TTC549 (cell line): ENCODE measurements at regions not wholly inside any gene's neighbourhood (a gene's known extent, or its start where the extent isn't known, plus 50 kb on each side); places are given as distances from the start of the nearest gene placed in this dataset.

Source experiments
- FAIRE-seq: peaks from 2 replicates; lab custom pipeline; 2012; peaks lifted over from hg19 to GRCh38; lab: Jason Lieb, UNC

DNA sequence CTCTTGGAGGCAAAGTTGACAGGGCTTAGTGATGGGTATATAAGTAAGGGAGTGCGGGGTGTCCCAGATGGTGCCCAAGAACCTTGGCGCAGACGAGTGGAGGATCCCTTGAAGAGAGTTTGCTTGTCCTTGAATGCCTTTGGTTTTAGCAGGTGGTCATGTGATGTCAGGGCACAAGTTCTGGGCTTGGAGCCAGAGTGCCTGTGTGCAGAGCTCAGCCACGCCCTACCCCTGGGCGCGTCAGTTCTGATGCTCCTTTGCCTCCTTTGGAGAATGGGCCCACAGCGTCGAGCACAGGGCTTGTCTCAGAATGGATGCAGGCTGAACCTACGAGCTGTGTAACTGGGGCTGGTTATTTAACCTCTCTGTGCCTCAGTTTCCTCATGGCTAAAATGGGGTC lies 412.2 kb upstream of the EEF2KMT start:
- FAIRE-seq = no peak

DNA sequence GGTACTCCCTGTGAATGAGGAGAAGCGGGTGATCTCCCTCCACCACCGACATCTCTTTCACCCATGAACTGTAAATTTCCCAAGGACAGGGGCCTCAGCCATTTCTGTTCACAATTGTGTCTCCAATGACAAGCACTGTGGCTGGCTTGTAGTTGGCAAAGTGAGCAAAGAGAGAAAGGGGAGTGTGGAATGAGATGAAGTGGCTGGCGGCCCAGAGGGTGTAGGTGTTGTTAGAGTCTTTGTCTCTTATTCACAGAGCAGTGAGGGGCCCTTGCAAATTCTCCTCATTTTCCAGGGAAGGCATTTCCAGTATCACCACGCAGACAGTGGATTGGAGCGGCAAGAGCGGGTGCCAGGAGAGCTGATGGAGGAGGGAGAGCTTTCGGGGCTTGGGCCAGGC lies 411.7 kb upstream of the EEF2KMT start:
- FAIRE-seq = no peak

DNA sequence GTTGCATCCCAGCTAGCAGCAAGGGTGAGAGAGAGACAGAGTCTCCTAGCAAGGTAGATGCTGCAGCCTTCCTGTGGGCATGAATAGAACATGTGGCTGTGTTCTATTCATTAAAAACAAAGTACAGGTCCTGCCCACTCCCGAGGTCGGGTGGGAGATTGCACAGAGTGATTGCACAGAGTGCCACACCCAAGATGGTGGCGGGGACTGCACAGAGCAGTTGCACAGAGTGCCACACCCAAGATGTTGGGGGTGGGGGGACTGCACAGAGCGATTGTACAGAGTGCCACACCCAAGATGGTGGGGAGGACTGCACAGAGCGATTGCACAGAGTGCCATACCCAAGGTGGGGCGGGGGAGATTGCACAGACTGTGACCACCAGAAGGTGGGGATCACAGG lies 410.8 kb upstream of the EEF2KMT start:
- no peak for FAIRE-seq

DNA sequence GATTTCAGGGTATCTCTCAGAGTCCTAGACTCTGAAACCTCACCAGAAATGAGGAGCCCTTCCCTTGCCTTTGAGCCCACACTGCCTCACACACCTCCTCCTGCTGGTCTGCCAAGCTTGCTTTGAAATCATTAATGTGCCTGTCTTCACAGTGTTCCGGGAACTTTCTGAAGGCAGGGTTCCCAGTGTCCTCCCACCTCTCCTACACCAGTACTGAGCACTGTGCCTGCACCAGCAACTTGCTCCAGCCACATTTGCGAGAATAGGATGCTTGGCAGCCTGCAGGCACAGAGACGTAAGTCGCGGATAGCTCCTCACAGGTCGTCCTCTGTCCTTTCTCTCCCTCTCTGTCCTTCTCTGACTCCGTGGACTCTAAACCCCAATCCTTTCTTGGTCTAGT lies 408.4 kb upstream of the EEF2KMT start:
- FAIRE-seq = no peak

DNA sequence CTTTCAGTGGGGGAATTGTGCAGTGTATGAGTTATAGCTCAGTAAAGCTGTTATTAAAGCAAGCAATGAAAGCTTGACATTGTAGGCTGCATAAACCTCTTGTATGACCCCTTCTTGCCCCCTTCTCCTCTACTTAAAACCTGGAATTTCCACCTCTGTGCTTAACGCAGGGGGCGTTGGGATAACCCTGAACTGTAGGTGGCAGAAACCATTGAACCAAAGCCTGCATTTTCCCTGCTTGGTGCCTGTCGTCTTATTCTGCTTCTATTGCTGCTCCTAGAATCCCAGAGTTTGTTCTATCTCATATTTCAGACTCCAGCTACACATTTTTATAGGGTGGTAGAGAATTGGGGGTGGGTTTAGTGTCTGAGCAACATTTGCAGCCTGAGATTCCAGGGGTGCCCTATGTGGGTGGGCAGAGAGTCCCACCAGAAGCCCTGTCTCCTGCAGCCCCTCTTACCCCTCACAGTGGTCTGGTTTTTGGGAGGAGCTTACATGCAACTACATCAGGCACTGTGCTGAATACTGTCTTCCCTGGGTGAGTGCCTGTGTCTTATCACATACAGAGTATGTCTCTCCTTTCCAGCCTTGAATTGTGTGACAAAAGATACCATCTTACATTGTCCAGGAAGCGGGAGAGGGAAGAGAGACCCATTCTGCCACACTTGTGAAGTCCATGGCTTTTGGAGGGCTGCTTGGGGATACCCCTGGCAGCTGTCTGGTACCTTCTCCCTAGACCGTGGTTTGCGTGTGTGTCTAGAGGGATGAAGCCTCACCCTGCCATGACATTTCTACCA lies 407.7 kb upstream of the EEF2KMT start:
- FAIRE-seq = no peak

DNA sequence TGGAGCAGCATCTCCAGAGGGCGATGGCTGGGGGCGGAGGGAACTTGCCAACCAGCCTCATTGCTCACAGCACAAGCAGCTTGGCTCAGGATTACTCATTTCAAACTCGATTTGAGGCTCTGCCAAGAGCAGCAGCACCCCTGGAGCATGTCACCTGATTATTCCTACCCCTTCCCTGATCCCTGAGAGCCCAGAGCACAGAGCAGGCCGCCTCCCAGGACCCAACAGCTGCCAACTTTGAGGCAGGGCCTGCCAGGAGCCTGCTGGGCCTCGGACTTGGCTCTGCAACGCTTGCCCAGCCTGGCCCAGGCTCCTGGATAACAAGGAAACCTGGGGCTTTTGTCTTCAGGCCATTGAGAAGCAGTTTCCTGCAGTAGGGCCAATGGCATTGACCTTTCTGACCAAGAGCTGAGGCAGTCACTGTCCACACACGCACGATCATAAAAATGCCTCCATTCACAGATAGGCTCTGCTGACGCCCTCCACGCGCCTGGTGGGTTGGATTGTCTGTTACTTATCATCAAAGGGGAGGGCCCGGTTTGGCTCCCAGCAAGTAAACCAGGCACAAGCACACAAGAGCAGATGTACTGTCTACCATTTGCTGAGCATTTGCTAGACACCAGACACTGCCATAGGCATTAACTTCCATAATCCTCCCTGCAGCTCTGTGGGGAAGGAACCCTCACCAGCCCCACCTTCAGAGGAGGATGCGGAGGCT lies 406.6 kb upstream of the EEF2KMT start:
- no peak for FAIRE-seq

DNA sequence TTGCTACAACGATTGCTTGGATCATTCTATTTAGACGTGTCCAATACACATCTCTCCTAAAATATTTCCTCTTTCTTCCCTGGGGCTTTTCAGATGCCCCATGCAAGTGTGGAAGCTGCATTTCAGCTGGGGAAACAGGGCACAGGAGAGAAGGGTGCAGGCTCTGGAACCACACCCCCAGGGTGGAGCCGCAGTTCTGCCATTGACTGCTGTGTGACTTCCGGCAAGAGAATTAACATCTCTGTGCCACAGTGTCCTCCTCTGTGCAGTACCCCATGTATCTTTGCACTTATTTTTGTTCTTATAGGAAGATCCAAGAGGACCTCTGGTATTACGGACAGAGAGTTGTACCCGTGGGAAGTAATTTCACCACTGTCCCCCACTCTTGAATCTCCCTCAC lies 405.3 kb upstream of the EEF2KMT start:
- FAIRE-seq = no peak

DNA sequence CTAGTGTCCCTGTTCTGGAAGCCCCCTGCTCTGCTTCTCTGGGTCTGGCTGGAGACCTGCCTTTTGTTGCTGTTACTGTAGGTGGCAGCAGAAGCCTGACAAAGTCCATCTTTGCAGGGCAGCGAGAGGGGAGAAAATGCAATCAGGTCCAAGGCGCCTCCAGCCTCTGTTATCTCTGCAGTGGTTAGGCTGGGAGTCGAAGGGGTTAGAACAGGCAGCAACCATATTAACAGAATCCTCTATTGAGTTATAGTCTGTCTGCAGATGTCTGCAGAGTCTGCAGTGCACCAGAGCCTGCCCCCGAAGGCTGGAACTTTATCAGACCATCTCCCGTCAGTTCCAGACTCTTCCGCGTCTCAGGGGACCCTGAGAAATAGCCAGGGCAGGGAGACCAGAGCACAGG lies 404.9 kb upstream of the EEF2KMT start:
- FAIRE-seq = no peak

DNA sequence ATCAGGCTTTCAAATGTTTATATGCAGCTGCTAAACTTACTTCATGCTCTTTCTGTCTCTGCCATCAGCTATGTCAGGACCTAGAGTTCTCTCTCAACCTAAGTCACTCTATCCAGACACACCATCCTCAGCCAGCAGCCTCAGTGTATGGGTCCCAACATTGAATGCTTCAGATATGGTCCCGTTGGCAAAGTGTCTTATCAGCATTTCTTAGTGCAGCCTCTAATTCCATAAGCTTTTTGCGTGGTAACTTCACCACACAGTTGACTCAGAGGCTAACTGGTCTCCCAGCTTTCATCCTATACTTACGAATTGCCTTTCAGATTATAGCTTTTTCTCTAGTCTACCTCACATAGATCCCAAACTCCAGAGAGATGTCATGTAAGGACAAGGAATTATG lies 402.9 kb upstream of the EEF2KMT start:
- no peak for FAIRE-seq

DNA sequence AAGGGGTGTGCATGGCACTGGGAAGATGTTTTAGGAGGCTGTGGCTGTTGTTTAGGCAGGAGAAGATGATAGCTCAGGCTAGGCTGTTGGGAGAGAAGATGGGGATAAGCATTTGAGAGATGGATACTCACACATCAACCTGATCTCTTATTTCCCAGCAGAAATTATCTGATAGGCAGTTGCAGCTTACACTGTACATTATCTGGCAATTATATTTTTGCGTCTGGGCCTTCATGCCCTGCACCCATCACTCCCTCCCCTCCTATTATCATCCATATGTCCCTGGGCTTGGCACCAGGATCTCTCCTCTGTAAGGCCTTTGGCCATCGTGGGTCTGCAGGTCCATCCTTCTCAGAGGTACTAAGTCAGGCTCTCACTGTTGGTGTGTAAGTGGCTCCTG lies 401.0 kb upstream of the EEF2KMT start:
- FAIRE-seq = no peak

DNA sequence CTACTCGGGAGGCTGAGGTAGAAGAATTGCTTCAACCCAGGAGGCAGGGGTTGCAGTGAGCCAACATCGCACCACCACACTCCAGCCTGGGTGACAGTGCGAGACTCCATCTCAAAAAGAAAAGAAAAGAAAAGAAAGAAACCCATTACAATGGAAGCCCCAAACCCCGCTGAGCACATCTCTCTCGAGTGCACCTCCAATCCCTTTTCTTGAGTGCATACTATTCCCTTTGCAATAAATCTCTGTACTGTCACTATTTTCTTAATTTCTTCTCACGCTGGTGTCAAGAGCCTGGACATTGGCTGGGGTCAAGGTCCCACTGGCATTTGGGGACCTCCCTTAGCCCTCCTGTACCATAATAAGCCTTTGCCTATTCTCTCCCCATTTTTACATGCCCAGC lies 398.4 kb upstream of the EEF2KMT start:
- no peak for FAIRE-seq

DNA sequence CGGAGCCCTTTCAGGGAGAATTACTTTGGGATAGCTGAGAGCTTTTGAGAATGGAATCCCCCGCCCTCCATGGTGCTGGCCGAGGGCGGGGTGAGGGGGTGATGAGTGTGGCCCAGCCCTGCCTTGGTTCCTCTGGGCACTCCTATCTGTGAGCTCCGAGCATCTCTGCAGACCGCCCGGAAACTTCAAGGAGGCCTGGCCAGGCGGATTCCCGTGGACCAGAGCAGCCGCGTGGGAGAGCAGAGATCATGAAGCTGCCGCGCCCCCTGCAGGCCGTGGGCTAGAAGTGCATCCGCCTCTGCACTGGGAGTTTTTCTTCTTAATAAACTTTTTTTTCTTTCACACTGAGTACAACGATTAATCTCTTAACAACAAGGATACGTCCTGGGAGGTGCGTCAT lies 392.9 kb upstream of the EEF2KMT start:
- FAIRE-seq = no peak

DNA sequence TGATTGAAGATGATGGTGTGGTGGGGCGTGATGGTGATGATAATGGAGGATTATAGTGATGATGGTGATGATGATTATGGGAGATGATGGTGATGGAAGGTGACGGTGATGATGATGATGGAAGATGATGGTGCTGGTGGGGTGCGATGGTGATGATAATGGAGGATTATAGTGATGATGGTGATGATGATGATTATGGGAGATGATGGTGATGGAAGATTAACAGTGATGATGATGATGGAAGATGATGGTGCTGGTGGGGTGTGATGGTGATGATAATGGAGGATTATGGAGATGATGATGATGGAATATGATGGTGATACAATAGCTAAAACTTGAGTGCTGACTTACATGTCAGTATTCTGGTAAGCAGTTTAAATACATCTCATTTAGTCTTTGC lies 391.0 kb upstream of the EEF2KMT start:
- no peak for FAIRE-seq

DNA sequence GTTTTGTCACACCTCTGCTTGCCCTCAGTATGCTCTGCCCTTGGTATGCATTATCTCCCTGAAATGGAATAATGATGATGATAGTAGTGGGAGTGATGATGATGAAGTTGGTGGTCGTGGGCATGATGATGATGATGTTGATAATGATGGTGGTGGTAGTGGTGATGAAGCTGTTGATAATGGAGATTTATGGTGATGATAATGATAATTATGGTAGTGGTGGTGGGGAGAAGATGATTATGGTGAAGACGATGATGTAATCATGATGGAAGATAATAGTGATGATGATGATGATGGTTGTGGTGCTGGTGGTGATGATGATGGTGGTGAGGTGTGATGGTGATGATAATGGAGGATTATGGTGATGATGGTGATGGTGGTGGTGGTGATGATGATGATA lies 390.1 kb upstream of the EEF2KMT start:
- no peak for FAIRE-seq

DNA sequence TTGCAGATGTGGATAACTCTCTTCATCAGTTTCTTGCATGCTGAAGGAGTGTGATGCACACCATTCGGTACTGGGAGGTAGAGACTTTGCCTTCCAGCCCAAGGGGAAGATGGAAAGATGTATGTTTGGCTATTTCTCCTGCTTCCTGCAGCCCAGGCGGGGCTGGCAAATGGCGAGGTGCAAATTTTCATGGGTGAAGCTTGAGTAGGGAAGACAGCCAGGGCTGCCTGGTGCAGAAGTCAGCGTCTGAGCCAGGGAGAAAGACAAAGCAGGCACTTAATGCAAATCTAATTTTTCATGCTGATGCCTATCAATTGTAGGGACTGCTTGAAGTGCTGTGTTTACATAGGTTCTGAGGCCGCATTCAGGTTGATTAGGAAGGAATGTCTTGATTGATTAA lies 384.7 kb upstream of the EEF2KMT start:
- no peak for FAIRE-seq

DNA sequence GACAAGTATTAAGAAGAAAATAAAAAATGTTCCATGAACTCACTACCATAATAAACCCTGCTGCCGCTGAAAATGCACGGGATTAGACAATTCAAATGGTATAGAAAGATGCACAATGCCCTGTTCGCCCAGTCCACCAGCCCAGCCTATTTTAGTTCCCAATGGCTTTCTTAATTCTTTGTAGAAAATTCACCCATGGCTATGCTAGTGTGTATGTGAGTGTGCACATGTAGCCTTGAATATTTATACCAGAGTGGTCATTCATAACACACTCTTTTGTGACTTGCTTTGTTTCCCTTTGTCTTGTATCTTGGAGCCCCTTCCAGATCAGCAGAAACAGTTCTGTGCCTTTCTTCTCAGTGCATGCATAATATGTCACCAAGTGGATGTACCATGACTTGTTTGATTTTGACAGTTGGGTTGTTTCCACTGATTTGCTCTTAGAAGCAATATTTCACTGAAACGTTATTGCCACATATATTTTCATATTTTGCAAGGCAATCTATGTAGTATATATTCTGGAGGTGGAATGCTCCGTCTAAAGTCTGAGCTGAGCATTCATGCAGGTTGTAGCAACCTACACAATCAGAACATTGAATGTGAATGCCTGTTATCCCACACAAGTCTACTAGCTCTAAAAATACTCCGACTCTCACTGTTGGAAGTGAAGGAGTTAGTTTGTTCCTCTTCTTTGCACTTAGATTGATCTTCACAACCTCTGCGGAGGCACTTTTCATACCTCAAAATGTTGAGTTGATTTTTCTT lies 383.0 kb upstream of the EEF2KMT start:
- FAIRE-seq = no peak

DNA sequence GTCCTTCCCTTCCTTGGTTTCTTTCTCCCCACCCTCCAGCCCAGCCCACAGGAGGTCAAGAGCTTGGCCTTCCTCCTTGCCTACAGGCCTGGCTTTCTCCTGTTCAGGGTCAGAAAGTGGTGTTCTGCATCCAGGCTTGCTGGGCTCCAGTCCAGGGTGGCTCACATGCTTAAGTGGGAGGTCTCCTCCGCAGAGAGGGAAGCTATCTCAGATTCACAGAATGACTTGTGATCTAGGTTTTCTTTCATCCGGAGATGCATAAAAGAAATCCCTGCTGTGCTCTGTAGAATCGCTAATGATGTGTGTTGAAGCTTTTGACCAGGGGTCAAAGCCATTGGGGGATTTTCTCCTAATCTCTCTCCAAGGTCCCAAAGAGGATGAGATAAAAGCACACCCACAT lies 382.3 kb upstream of the EEF2KMT start:
- FAIRE-seq = no peak

DNA sequence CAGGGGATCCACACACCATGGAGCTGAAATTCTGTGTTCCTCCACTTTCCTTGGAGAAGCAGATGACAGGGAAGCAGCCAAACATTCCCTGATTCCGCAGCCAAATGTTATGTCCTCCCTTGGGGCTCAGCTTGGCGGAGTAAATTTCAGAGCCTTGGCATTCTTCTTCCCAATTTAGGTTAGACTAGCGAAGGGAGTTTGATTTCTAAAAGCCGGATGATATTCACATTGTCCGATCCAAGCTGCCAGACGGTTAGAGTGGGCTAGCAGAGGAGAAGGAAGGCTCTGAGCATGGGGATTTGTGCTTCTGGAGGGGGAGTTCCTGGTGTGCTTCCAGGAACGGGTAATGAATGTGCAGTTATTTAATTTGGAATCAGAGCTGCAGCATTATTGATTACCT lies 380.4 kb upstream of the EEF2KMT start:
- FAIRE-seq = no peak

DNA sequence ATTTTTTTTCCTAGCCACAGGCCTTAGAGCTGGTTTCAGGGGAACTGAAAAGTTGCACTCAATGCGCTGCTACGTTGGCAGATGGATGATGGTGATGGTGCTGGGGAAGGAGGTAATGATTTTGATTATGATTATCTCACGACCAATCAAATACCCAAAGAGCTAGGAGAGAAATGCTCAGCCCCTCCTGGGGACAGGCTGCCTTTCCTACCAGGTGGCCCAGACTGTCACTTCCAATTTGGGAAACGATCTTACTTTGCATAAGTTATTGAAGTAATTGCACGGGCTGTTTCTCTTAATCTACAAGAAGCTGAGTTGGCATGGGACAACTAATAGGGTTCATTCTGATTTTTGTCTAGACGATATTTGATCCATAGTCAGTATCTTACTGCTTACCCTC lies 379.7 kb upstream of the EEF2KMT start:
- no peak for FAIRE-seq

DNA sequence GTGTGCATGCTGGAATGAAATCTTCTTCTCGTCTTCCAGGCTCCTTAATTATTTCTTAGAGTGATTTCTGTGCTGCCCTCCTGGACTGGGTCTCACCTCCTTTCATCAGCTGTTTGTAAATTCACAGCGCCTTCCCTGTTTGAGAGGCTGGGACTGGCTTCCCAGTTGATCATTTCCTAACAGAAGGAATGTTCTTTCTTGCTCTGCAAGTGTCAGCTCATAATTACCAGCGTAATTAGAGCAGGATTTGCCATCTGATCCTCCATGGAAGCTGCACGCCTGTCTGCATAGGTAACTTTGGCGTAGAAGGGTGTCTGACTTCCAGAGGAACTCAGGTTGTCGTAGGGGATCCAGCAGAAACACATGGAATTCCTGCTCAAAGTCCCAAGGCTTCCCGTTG lies 375.0 kb upstream of the EEF2KMT start:
- no peak for FAIRE-seq

DNA sequence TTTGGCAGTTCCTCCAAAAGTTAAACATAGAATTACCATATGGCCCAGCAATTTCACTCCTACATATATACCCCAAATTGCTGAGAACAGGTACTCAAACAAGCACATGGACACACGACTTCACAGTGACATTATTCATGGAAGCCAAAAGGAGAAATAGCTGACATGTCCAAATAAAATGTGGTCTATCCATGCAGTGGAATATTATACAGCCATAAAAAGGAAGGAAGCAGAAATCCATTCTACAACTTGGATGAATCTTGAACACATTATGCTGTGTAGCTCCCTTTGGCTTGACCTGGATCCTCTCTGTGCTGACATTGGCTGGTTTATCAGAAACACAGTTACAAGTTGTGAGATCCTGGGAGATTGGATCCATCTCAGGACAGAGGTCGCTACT lies 370.9 kb upstream of the EEF2KMT start:
- FAIRE-seq = no peak

DNA sequence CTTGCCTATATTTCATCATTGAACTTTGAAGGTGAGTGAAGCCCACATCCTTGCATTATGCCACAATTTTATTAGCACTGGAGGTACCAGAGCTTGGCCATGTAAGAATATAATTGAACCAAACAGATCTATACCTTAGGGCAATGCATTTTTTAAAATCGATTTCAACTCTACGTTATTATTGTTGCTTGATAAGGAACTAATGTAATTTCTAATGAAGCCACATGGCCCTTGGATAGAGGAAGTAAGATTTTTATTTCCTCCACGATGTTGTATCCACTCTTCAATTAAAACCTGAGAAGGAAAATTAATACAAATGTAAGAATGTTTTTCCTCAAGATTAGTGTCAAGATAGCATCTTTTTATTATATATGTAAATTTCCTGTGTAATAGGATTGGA lies 370.0 kb upstream of the EEF2KMT start:
- no peak for FAIRE-seq

DNA sequence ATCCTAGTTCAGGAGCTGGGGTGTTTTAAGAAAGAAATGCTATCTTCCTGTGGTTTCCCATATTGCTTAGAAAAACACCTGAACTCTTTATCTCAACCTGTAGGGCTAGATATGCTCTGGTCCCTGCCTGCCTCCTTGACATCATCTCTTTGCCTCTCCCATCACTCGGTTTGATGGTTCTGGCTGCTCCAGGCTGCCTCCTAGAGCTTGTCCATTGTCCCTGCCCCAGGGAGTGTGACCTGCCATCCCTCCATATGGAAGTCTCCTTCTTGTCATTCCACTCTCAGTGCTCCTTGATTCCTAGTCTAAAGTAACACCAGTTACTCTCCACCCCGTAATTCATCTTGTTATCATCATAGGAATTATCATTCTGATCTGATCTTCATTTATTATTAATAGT lies 369.0 kb upstream of the EEF2KMT start:
- FAIRE-seq = no peak
